SK-N-SH treated with all-trans-retinoic acid at 6 μM for 48 hours (cell line): ENCODE measurements at regions not wholly inside any gene's neighbourhood (a gene's known extent, or its start where the extent isn't known, plus 50 kb on each side); places are given as distances from the start of the nearest gene placed in this dataset.
"Not testable (repeated sequence)": the region's sequence is repeated elsewhere in the genome, so short reads cannot be mapped to it uniquely, and the experiment has no call there.

ENCODE experiments used
- BACH2 ChIP-seq: fragments of 250-450 bp; sonication (Bioruptor Pico); IDR thresholded peaks from 2 replicates; pipeline ENCODE4 v1.9.0; 2021; ENCODE audit warnings: mild to moderate bottlenecking, borderline replicate concordance
- CREB5 ChIP-seq: fragments of 250-450 bp; sonication (Bioruptor Pico); IDR thresholded peaks from 2 replicates; pipeline ENCODE4 v1.5.1; 2020; ENCODE audit warnings: low read depth, mild to moderate bottlenecking, moderate library complexity
- ESRRG ChIP-seq: fragments of 250-450 bp; sonication (Bioruptor Pico); IDR thresholded peaks from 2 replicates; pipeline ENCODE4 v1.6.1; 2021; ENCODE audit warnings: mild to moderate bottlenecking
- OSR1 ChIP-seq: fragments of 250-450 bp; sonication (Bioruptor Pico); IDR thresholded peaks from 2 replicates; pipeline ENCODE4 v1.8.0; 2022; ENCODE audit warnings: moderate library complexity, mild to moderate bottlenecking, inconsistent platforms
- PATZ1 ChIP-seq: fragments of 250-450 bp; sonication (Bioruptor Pico); IDR thresholded peaks from 2 replicates; pipeline ENCODE4 v1.8.0; 2020; ENCODE audit warnings: mild to moderate bottlenecking, moderate library complexity, borderline replicate concordance

- TF ChIP-seq OSR1; PATZ1 (CRISPR knock-in tag); ESRRG (CRISPR knock-in tag); BACH2 (CRISPR knock-in tag); CREB5 (CRISPR knock-in tag): not testable (repeated sequence)
Observed at GRCh38 chrX:91563127-91563526, 128.5 kb downstream of the PABPC5 start.
